Neural cell (in vitro differentiated cells): ENCODE measurements at regions not wholly inside any gene's neighbourhood (a gene's known extent, or its start where the extent isn't known, plus 50 kb on each side); places are given as distances from the start of the nearest gene placed in this dataset.
"Not testable (repeated sequence)": the region's sequence is repeated elsewhere in the genome, so short reads cannot be mapped to it uniquely, and the experiment has no call there.

Source experiments
- H2AFZ ChIP-seq: fragments of 200-600, 300-800 bp; sonication (generic), shearing (Covaris generic); 2 replicates; pipeline ENCODE4 v1.6.0; 2014; ENCODE audit warnings: low read depth, mild to moderate bottlenecking, antibody characterized with exemption, low read length, moderate library complexity
- H3F3A ChIP-seq: fragments of 200-600 bp; shearing (Covaris generic); 2 replicates; pipeline ENCODE4 v1.6.1; 2016; ENCODE audit warnings: mild to moderate bottlenecking, moderate library complexity, mixed read lengths, antibody characterized with exemption, low read length; ENCODE audit not compliant: insufficient read depth, poor library complexity, severe bottlenecking
- H3K27ac ChIP-seq: fragments of 200-600, 300-800 bp; sonication (generic), shearing (Covaris generic); 2 replicates; pipeline ENCODE4 v1.5.1; 2014; ENCODE audit warnings: mild to moderate bottlenecking, low read length, moderate library complexity
- H3K27me3 ChIP-seq: fragments of 300-800, 200-600 bp; sonication (generic), shearing (Covaris generic); 2 replicates; pipeline ENCODE4 v1.6.0; 2014; ENCODE audit warnings: mild to moderate bottlenecking, low read depth, low read length, moderate library complexity; ENCODE audit not compliant: insufficient read depth
- H3K36me3 ChIP-seq: fragments of 300-800, 200-600 bp; sonication (generic), shearing (Covaris generic); 2 replicates; pipeline ENCODE4 v1.5.1; 2014; ENCODE audit warnings: mild to moderate bottlenecking, antibody characterized with exemption, low read length, moderate library complexity; ENCODE audit not compliant: insufficient read depth
- H3K4me2 ChIP-seq: fragments of 300-800, 200-600 bp; sonication (generic), shearing (Covaris generic); 2 replicates; pipeline ENCODE4 v1.6.0; 2014; ENCODE audit warnings: mild to moderate bottlenecking, low read length
- H3K4me3 ChIP-seq: fragments of 300-800, 200-600 bp; sonication (generic), shearing (Covaris generic); 2 replicates; pipeline ENCODE4 v1.5.1; 2014; ENCODE audit warnings: mild to moderate bottlenecking, low read length, moderate library complexity
- H3K79me2 ChIP-seq: fragments of 200-600 bp; shearing (Covaris generic); replicated peaks from 2 replicates; pipeline ENCODE4 v1.6.0; 2014; ENCODE audit warnings: mild to moderate bottlenecking, low read length, moderate library complexity; ENCODE audit not compliant: insufficient read depth
- H3K9ac ChIP-seq: fragments of 300-800, 200-600 bp; sonication (generic), shearing (Covaris generic); 2 replicates; pipeline ENCODE4 v1.6.1; 2016; ENCODE audit warnings: mild to moderate bottlenecking, low read length, mixed read lengths
- H3K9me2 ChIP-seq: fragments of 200-600 bp; shearing (Covaris generic); 2 replicates; pipeline ENCODE4 v1.6.1; 2016; ENCODE audit warnings: mild to moderate bottlenecking, low read length, mixed read lengths; ENCODE audit not compliant: insufficient read depth
- H3K9me3 ChIP-seq: fragments of 200-600, 300-800 bp; sonication (generic), shearing (Covaris generic); 2 replicates; pipeline ENCODE4 v1.6.1; 2016; ENCODE audit warnings: mild to moderate bottlenecking, mixed run types, low read length, moderate library complexity, mixed read lengths
- H4K20me1 ChIP-seq: fragments of 200-600 bp; shearing (Covaris generic); 2 replicates; pipeline ENCODE4 v1.6.1; 2016; ENCODE audit warnings: mild to moderate bottlenecking, mixed run types; ENCODE audit not compliant: insufficient read depth
- EP300 ChIP-seq: fragments of 450-650 bp; conservative IDR thresholded peaks from 2 replicates; pipeline ENCODE4 v1.6.1; 2014; ENCODE audit warnings: antibody characterized with exemption, mild to moderate bottlenecking, moderate library complexity; ENCODE audit not compliant: poor library complexity, severe bottlenecking
- EZH2 ChIP-seq: fragments of 200-600, 300-800 bp; shearing (Covaris generic), sonication (generic); IDR thresholded peaks from 2 replicates; pipeline ENCODE4 v1.6.1; 2014; ENCODE audit warnings: antibody characterized with exemption, low read length, borderline replicate concordance, mild to moderate bottlenecking; ENCODE audit not compliant: insufficient read depth, poor library complexity, severe bottlenecking
- MXI1 ChIP-seq: fragments of 450-650 bp; conservative IDR thresholded peaks from 2 replicates; pipeline ENCODE4 v1.6.1; 2014; ENCODE audit warnings: antibody characterized with exemption, mild to moderate bottlenecking; ENCODE audit not compliant: poor library complexity, severe bottlenecking
- POLR2AphosphoS5 ChIP-seq: IDR thresholded peaks from 2 replicates; pipeline ENCODE4 v1.6.1; 2012
- RAD21 ChIP-seq: fragments of 450-650 bp; conservative IDR thresholded peaks from 2 replicates; pipeline ENCODE4 v1.6.1; 2014; ENCODE audit warnings: antibody characterized with exemption, mild to moderate bottlenecking, moderate library complexity
- SMC3 ChIP-seq: fragments of 450-650 bp; conservative IDR thresholded peaks from 2 replicates; pipeline ENCODE4 v1.6.1; 2014; ENCODE audit warnings: antibody characterized with exemption, mild to moderate bottlenecking, moderate library complexity; ENCODE audit not compliant: poor library complexity
- TAF1 ChIP-seq: IDR thresholded peaks from 2 replicates; pipeline ENCODE4 v1.6.1; 2012; ENCODE audit warnings: low read depth
- TF ChIP-seq, protein P1 (sequence below): IDR thresholded peaks from 2 replicates; pipeline ENCODE4 v1.6.1; 2012; ENCODE audit warnings: borderline replicate concordance
- TF ChIP-seq, protein P2 (sequence below): fragments of 450-650 bp; IDR thresholded peaks from 2 replicates; pipeline ENCODE4 v1.5.1; 2014; ENCODE audit warnings: antibody characterized with exemption, mild to moderate bottlenecking, moderate library complexity; ENCODE audit not compliant: poor library complexity, severe bottlenecking

DNA sequence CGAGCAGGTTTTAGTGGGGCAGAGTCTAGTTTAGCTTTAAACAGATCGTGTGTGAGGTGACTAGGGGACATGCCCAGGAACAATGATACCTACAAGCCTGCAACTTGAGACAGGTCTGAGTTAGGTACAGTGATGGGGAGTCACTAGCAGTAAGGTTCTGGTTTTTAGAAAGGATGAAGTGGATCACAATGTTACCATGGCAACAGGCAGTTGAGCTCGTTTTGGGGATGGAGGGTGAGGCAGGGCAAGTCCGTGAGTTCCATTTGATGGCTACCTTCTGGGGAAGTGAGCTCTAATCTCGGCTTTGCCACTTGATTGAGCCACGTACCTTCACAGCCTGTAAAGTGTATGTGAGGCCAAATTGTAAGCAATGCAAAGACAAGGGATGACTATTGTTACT is 76.0 kb upstream of the GTF3A start:
- TF ChIP-seq POLR2AphosphoS5, result no peak
- TF ChIP-seq, protein P1, sequence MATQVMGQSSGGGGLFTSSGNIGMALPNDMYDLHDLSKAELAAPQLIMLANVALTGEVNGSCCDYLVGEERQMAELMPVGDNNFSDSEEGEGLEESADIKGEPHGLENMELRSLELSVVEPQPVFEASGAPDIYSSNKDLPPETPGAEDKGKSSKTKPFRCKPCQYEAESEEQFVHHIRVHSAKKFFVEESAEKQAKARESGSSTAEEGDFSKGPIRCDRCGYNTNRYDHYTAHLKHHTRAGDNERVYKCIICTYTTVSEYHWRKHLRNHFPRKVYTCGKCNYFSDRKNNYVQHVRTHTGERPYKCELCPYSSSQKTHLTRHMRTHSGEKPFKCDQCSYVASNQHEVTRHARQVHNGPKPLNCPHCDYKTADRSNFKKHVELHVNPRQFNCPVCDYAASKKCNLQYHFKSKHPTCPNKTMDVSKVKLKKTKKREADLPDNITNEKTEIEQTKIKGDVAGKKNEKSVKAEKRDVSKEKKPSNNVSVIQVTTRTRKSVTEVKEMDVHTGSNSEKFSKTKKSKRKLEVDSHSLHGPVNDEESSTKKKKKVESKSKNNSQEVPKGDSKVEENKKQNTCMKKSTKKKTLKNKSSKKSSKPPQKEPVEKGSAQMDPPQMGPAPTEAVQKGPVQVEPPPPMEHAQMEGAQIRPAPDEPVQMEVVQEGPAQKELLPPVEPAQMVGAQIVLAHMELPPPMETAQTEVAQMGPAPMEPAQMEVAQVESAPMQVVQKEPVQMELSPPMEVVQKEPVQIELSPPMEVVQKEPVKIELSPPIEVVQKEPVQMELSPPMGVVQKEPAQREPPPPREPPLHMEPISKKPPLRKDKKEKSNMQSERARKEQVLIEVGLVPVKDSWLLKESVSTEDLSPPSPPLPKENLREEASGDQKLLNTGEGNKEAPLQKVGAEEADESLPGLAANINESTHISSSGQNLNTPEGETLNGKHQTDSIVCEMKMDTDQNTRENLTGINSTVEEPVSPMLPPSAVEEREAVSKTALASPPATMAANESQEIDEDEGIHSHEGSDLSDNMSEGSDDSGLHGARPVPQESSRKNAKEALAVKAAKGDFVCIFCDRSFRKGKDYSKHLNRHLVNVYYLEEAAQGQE, result no peak
- no peak for TF ChIP-seq TAF1
- no peak for TF ChIP-seq EP300
- no peak for TF ChIP-seq MXI1
- TF ChIP-seq RAD21, result no peak
- no peak for TF ChIP-seq SMC3
- TF ChIP-seq, protein P2, sequence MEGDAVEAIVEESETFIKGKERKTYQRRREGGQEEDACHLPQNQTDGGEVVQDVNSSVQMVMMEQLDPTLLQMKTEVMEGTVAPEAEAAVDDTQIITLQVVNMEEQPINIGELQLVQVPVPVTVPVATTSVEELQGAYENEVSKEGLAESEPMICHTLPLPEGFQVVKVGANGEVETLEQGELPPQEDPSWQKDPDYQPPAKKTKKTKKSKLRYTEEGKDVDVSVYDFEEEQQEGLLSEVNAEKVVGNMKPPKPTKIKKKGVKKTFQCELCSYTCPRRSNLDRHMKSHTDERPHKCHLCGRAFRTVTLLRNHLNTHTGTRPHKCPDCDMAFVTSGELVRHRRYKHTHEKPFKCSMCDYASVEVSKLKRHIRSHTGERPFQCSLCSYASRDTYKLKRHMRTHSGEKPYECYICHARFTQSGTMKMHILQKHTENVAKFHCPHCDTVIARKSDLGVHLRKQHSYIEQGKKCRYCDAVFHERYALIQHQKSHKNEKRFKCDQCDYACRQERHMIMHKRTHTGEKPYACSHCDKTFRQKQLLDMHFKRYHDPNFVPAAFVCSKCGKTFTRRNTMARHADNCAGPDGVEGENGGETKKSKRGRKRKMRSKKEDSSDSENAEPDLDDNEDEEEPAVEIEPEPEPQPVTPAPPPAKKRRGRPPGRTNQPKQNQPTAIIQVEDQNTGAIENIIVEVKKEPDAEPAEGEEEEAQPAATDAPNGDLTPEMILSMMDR, result no peak
- no peak for TF ChIP-seq EZH2
- Histone ChIP-seq H3K9me2 (no peaks in the 10 kb centered on the region), H3K36me3 (no peaks in the 10 kb centered on the region), H3K79me2 (no peaks in the 10 kb centered on the region), H3K9me3 (no peaks in the 10 kb centered on the region), H2AFZ (no peak overlapping the region), H3K4me2 (no peak overlapping the region), H3F3A (no peaks in the 10 kb centered on the region), H4K20me1 (no peaks in the 10 kb centered on the region), H3K27ac (no peak overlapping the region), H3K27me3 (no peaks in the 10 kb centered on the region), H3K9ac (no peak overlapping the region), H3K4me3 (no peak overlapping the region)

DNA sequence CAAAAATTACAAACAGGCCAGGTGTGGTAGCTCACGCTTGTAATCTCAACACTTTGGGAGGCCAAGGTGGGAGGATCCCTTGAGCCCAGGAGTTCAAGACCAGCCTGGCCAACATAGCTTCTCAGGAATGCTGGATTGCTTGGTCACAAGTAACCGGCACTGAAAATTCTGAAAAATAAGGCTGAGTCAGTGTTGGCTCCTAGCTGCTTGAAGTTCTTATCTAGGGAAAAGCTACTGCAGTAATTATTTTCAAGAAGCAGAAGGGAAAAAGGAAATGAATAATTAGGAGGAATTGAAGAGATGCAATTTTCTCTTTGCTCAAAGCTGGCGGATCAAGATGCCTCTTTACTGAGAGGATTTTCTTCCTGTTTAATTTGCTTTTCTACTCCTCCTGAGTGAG is 75.0 kb upstream of the GTF3A start:
- Histone ChIP-seq H3K79me2 (no peaks in the 10 kb centered on the region), H3K9ac (no peak overlapping the region), H3K27ac (no peak overlapping the region), H3K9me3 (no peaks in the 10 kb centered on the region), H3F3A (no peaks in the 10 kb centered on the region), H3K36me3 (no peaks in the 10 kb centered on the region), H3K9me2 (no peaks in the 10 kb centered on the region), H2AFZ (no peak overlapping the region), H3K4me3 (no peak overlapping the region), H4K20me1 (no peaks in the 10 kb centered on the region), H3K4me2 (no peak overlapping the region), H3K27me3 (no peaks in the 10 kb centered on the region)
- TF ChIP-seq, protein P1, result no peak
- TF ChIP-seq, protein P2, result no peak
- TF ChIP-seq EZH2 (no peak), EP300 (no peak), POLR2AphosphoS5 (no peak), MXI1 (no peak), SMC3 (no peak)

DNA sequence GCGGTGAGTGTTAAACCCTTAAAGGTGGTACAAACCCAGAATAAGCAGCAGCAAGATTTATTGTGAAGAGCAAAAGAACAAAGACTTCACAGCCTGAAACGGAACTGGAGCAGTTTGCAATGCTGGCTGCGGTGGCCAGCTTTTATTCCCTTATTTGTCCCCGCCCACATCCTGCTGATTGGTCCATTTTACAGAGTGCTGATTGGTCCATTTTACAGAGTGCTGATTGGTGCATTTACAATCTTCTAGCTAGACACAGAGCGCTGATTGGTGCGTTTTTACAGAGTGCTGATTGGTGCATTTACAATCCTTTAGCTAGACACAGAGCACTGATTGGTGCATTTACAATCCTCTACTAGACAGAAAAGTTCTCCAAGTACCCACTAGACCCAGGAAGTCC is 73.6 kb upstream of the GTF3A start:
- H3K36me3 ChIP-seq, H3K27ac ChIP-seq, H4K20me1 ChIP-seq, H3K4me2 ChIP-seq, H3F3A ChIP-seq, H3K9me2 ChIP-seq, H3K79me2 ChIP-seq, H3K9me3 ChIP-seq, H3K9ac ChIP-seq, H2AFZ ChIP-seq, H3K27me3 ChIP-seq, H3K4me3 ChIP-seq: not testable (repeated sequence)
